ENCODE measurements at regions not wholly inside any gene's neighbourhood (a gene's known extent, or its start where the extent isn't known, plus 50 kb on each side); places are given as distances from the start of the nearest gene placed in this dataset.

- FAIRE-seq = no peak
- Histone ChIP-seq H3K9ac (ENCODE audit: low read length) (no peak overlapping the region), H3K4me3 (ENCODE audit: insufficient read depth, low read depth, low read length) (no peak overlapping the region), H3K9me3 (ENCODE audit: insufficient read depth, low read depth, low read length) (no peaks in the 10 kb centered on the region), H3K4me2 (ENCODE audit: low read length) (no peak overlapping the region), H3K4me1 (ENCODE audit: insufficient read depth, low read length) (no peaks in the 10 kb centered on the region), H2AFZ (ENCODE audit: low read depth, low read length) (no peak overlapping the region), H4K20me1 (ENCODE audit: insufficient read depth, low read length) (no peaks in the 10 kb centered on the region), H3K27me3 (ENCODE audit: insufficient read depth, low read length) (no peaks in the 10 kb centered on the region), H3K36me3 (ENCODE audit: insufficient read depth, low read length) (no peaks in the 10 kb centered on the region), H3K79me2 (ENCODE audit: insufficient read depth, low read length) (no peaks in the 10 kb centered on the region), H3K27ac (ENCODE audit: low read depth, low read length) (no peak overlapping the region)
- H3K4me1 Mint-ChIP-seq (ENCODE audit: low read depth, unreplicated experiment) = no peaks in the 10 kb centered on the region
- H3K4me3 Mint-ChIP-seq (ENCODE audit: unreplicated experiment) = no peak overlapping the region
- H3K27me3 Mint-ChIP-seq (ENCODE audit: low read depth, unreplicated experiment) = no peaks in the 10 kb centered on the region
- peaks cover 12% of the 10 kb centered on the region for H3K9me3 Mint-ChIP-seq (ENCODE audit: unreplicated experiment)
- no peak for DNase-seq (ENCODE audit: low read depth)
- H3K27ac Mint-ChIP-seq (ENCODE audit: unreplicated experiment) = no peak overlapping the region
- H3K36me3 Mint-ChIP-seq (ENCODE audit: low read depth, unreplicated experiment) = no peaks in the 10 kb centered on the region
- TF ChIP-seq EZH2 (IDR thresholded peaks at IDR 0.05; ENCODE audit: insufficient read depth, low read length) = no peak
Measured at GRCh38 chr2:40680547-40680946, 228.7 kb upstream of the SLC8A1 start.

- Mint-ChIP-seq H3K27ac (ENCODE audit: unreplicated experiment) (no peak overlapping the region), H3K4me1 (ENCODE audit: low read depth, unreplicated experiment) (no peaks in the 10 kb centered on the region), H3K27me3 (ENCODE audit: low read depth, unreplicated experiment) (no peaks in the 10 kb centered on the region), H3K9me3 (ENCODE audit: unreplicated experiment) (no peaks in the 10 kb centered on the region), H3K4me3 (ENCODE audit: unreplicated experiment) (no peak overlapping the region), H3K36me3 (ENCODE audit: low read depth, unreplicated experiment) (no peaks in the 10 kb centered on the region)
- no peak for TF ChIP-seq CTCF (IDR thresholded peaks at IDR 0.05; ENCODE audit: insufficient read depth, low read depth, low read length)
- TF ChIP-seq EZH2 (IDR thresholded peaks at IDR 0.05; ENCODE audit: insufficient read depth, low read length) = no peak
- DNase-seq (ENCODE audit: low read depth) = no peak
- no peak overlapping the region for H3K9ac ChIP-seq (ENCODE audit: low read length)
- no peak for FAIRE-seq
- H3K4me2 ChIP-seq (ENCODE audit: low read length) = no peak overlapping the region
- H3K4me1 ChIP-seq (ENCODE audit: insufficient read depth, low read length) = no peaks in the 10 kb centered on the region
- H3K4me3 ChIP-seq (ENCODE audit: insufficient read depth, low read depth, low read length) = no peak overlapping the region
- H3K27ac ChIP-seq (ENCODE audit: low read depth, low read length) = no peak overlapping the region
- no peaks in the 10 kb centered on the region for H3K36me3 ChIP-seq (ENCODE audit: insufficient read depth, low read length)
- H3K9me3 ChIP-seq (ENCODE audit: insufficient read depth, low read depth, low read length) = no peaks in the 10 kb centered on the region
- H3K27me3 ChIP-seq (ENCODE audit: insufficient read depth, low read length) = no peaks in the 10 kb centered on the region
- H4K20me1 ChIP-seq (ENCODE audit: insufficient read depth, low read length) = no peaks in the 10 kb centered on the region
- H3K79me2 ChIP-seq (ENCODE audit: insufficient read depth, low read length) = no peaks in the 10 kb centered on the region
- H2AFZ ChIP-seq (ENCODE audit: low read depth, low read length) = no peak overlapping the region
Measured at GRCh38 chr2:40690036-40690435, 238.1 kb upstream of the SLC8A1 start.

GRCh38 chr2:40690525-40690924 lies 238.6 kb upstream of the SLC8A1 start:
- H3K4me2 ChIP-seq (ENCODE audit: low read length) = no peak overlapping the region
- FAIRE-seq (no peak), DNase-seq (ENCODE audit: low read depth) (no peak)
- H3K4me1 ChIP-seq (ENCODE audit: insufficient read depth, low read length) = no peaks in the 10 kb centered on the region
- no peaks in the 10 kb centered on the region for H3K79me2 ChIP-seq (ENCODE audit: insufficient read depth, low read length)
- no peak for TF ChIP-seq EZH2 (IDR thresholded peaks at IDR 0.05; ENCODE audit: insufficient read depth, low read length)
- TF ChIP-seq CTCF (IDR thresholded peaks at IDR 0.05; ENCODE audit: insufficient read depth, low read depth, low read length) = no peak
- no peak overlapping the region for H2AFZ ChIP-seq (ENCODE audit: low read depth, low read length)
- H3K4me3 ChIP-seq (ENCODE audit: insufficient read depth, low read depth, low read length) = no peak overlapping the region
- no peaks in the 10 kb centered on the region for H3K9me3 ChIP-seq (ENCODE audit: insufficient read depth, low read depth, low read length)
- no peaks in the 10 kb centered on the region for H3K9me3 Mint-ChIP-seq (ENCODE audit: unreplicated experiment)
- no peak overlapping the region for H3K27ac Mint-ChIP-seq (ENCODE audit: unreplicated experiment)
- H3K4me3 Mint-ChIP-seq (ENCODE audit: unreplicated experiment) = no peak overlapping the region
- no peak overlapping the region for H3K27ac ChIP-seq (ENCODE audit: low read depth, low read length)
- H3K36me3 ChIP-seq (ENCODE audit: insufficient read depth, low read length) = no peaks in the 10 kb centered on the region
- no peak overlapping the region for H3K9ac ChIP-seq (ENCODE audit: low read length)
- no peaks in the 10 kb centered on the region for H3K4me1 Mint-ChIP-seq (ENCODE audit: low read depth, unreplicated experiment)
- H4K20me1 ChIP-seq (ENCODE audit: insufficient read depth, low read length) = no peaks in the 10 kb centered on the region
- no peaks in the 10 kb centered on the region for H3K36me3 Mint-ChIP-seq (ENCODE audit: low read depth, unreplicated experiment)
- no peaks in the 10 kb centered on the region for H3K27me3 Mint-ChIP-seq (ENCODE audit: low read depth, unreplicated experiment)
- H3K27me3 ChIP-seq (ENCODE audit: insufficient read depth, low read length) = no peaks in the 10 kb centered on the region

Data from astrocyte (in vitro differentiated cells and primary cell).